ENCODE measurements at regions not wholly inside any gene's neighbourhood (a gene's known extent, or its start where the extent isn't known, plus 50 kb on each side); places are given as distances from the start of the nearest gene placed in this dataset.
"Not testable (repeated sequence)": the region's sequence is repeated elsewhere in the genome, so short reads cannot be mapped to it uniquely, and the experiment has no call there.

GRCh38 chr15:35980719-35981118, 434.8 kb upstream of the DPH6 start:
- DNase-seq (ENCODE audit: low read depth) = peak; percentile 2

- no peak for DNase-seq (ENCODE audit: low read depth)
Measured at GRCh38 chr15:35986191-35986721, 440.3 kb upstream of the DPH6 start.

GRCh38 chr15:35987056-35987455, 441.1 kb upstream of the DPH6 start:
- no peak for DNase-seq (ENCODE audit: low read depth)

GRCh38 chr15:35991386-35991785, 445.4 kb upstream of the DPH6 start:
- DNase-seq (ENCODE audit: low read depth) = no peak

GRCh38 chr15:35992791-35993190, 446.8 kb upstream of the DPH6 start:
- DNase-seq (ENCODE audit: low read depth) = no peak

- DNase-seq (ENCODE audit: low read depth) = no peak
Measured at GRCh38 chr15:35993196-35993595, 447.2 kb upstream of the DPH6 start.

- no peak for DNase-seq (ENCODE audit: low read depth)
Measured at GRCh38 chr15:35994876-35995275, 448.9 kb upstream of the DPH6 start.

GRCh38 chr15:35998663-35999602, 453.0 kb upstream of the DPH6 start:
- no peak for DNase-seq (ENCODE audit: low read depth)

- DNase-seq (ENCODE audit: low read depth) = no peak
Measured at GRCh38 chr15:36004891-36005490, 459.0 kb upstream of the DPH6 start.

GRCh38 chr15:36005542-36005941, 459.6 kb upstream of the DPH6 start:
- peak; percentile 5 for DNase-seq (ENCODE audit: low read depth)

GRCh38 chr15:36007699-36008098, 461.7 kb upstream of the DPH6 start:
- no peak for DNase-seq (ENCODE audit: low read depth)

GRCh38 chr15:36008719-36009118, 462.8 kb upstream of the DPH6 start:
- no peak for DNase-seq (ENCODE audit: low read depth)

- DNase-seq (ENCODE audit: low read depth) = peak; percentile 43
Measured at GRCh38 chr15:36024031-36024688, 478.2 kb upstream of the DPH6 start.

- DNase-seq (ENCODE audit: low read depth) = no peak
Measured at GRCh38 chr15:36026627-36027283, 480.8 kb upstream of the DPH6 start.

- peak; percentile 5 for DNase-seq (ENCODE audit: low read depth)
Measured at GRCh38 chr15:36029606-36030210, 483.7 kb upstream of the DPH6 start.

- no peak for DNase-seq (ENCODE audit: low read depth)
Measured at GRCh38 chr15:36039996-36040572, 494.1 kb upstream of the DPH6 start.

GRCh38 chr15:36047018-36047716, 501.2 kb upstream of the DPH6 start:
- not testable (repeated sequence) for DNase-seq (ENCODE audit: low read depth)

- DNase-seq (ENCODE audit: low read depth) = no peak
Measured at GRCh38 chr15:36050899-36051298, 504.9 kb upstream of the DPH6 start.

- DNase-seq (ENCODE audit: low read depth) = peak; percentile 26
Measured at GRCh38 chr15:36052641-36053040, 506.7 kb upstream of the DPH6 start.

- DNase-seq (ENCODE audit: low read depth) = no peak
Measured at GRCh38 chr15:36053746-36054145, 507.8 kb upstream of the DPH6 start.

Data from myocyte (in vitro differentiated cells).